Activated CD4-positive, CD25-positive, alpha-beta regulatory T cell treated with anti-CD3 and anti-CD28 coated beads, Interleukin-2, amount 50 U/mL, for 16 hours (primary cell): ENCODE measurements at regions not wholly inside any gene's neighbourhood (a gene's known extent, or its start where the extent isn't known, plus 50 kb on each side); places are given as distances from the start of the nearest gene placed in this dataset.

ENCODE experiments used
- DNase-seq: peaks from one replicate; pipeline ENCODE4 v3.0.0-alpha.2; 2020; ENCODE audit warnings: low read depth, low spot score

DNA sequence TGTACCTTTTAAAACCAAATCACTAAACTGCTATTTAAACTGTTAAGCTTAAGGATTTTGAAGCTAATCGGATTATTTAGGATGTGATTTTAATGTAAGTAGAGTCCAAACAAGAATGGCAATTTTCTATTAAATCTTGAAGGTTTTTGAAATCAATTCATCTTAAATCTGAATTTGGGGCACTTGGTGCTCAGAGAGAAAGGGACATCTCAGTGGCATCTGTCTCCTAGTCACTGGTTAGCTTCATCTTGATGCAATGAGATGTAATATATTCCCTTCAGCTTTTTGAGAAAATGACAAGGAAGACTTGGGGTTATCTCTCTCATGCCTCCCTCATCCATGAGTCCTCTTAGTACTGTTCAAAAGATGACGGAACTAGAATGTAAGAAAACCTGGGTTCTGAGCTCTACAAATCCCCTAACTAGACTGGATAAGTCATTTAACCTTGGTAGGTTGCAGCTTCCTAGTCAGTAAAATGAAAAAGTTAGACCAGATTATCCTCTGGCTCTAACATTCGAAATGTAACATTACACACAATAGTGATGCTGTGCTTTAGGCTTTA lies 198.5 kb upstream of the NEBL start:
- DNase-seq: no peak

DNA sequence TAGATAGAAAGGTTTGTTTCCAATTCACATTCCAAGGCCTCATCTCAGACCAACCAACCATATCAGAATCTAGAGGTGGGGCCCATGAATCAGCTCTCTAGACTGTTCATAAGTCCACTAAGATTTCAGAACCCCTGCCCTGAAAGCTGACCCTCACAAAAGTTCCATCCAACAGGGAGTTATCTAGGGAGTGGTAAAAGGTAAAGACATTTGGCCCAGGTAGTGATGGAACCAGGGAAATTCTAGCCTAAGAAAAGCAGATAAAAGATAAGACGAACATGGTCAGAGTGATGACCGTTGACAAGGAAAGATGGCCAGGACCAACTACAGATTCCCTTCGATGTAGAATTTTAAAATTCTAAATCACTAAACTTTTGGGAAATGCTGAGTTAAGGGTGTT lies 198.0 kb upstream of the NEBL start:
- no peak for DNase-seq

DNA sequence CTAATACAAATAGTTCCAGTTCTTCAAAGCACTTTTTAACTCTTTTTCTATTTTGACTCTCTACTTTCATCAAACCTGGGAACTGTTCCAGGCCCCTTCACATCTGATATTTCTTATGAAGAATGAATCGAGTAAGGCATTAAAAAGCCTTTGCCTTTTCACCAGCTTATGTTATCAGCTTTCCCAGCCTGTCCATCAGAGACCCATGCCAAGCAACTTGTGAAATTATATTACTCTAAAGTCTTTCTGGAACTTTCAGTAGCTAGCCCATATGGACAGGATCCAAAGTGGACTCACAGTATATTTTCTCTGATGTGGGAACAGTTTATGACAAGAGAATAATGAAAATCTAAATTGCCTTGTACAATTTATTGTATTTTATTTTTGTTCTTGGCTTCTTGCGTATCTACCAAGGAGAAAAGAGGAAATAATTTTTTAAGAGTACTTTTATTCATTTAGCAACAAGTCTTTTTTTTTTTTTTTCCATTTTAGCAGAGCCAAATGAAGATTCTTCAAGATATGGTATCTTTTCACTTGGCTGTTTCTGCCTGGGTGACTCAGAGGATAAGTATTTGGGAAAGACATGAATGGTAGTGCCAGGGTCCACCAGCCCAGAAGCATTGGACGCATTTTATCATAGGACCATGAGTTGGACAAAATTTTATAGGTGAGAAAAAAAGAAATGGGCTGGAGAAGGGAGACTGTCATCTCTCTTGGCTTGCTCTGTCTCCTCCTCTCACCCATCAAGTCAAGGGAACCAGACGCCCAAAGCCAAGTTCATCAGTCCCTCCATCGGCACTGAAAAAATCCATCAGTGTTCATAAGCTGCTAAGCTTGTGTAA lies 195.8 kb upstream of the NEBL start:
- DNase-seq: no peak

DNA sequence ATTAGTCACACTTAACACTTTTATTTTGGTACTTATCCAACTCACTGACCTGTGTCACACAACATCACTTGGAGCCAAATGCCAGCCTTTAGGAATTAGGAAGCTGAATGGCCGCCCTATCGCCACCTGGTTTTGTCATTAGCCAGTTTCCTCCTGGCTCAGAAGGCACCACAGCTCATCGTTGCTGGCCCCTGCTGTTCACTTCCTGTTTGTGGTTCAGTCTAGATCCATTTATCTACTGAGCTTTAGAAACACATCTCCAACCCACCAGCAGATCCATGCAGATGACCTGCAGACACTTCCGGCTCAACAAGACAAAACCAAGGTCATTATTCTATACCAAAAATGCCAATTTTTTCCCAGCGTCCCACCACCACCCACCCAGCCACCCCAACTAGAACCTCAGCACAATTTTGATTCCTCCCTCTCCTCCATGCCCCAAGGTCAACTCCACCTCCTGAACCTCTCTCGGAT lies 193.5 kb upstream of the NEBL start:
- no peak for DNase-seq

DNA sequence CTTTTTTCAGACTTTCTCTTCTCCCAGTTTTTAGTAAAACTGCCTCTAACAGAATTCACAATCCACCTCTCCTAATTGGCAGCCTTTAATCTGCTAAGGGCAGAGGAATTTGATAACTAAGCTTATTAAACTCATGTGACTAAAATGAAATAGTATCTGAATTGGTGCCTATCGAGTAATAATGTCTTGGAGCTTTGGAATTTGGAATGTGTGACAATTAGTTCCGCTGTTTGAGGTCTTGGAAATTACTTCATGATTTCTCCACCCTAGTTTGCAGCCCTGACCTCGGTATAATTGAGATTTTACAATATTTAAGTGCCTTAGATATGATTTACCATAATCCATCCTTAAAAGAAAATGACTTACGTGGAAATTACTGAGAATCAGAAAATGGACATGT lies 190.4 kb upstream of the NEBL start:
- no peak for DNase-seq

DNA sequence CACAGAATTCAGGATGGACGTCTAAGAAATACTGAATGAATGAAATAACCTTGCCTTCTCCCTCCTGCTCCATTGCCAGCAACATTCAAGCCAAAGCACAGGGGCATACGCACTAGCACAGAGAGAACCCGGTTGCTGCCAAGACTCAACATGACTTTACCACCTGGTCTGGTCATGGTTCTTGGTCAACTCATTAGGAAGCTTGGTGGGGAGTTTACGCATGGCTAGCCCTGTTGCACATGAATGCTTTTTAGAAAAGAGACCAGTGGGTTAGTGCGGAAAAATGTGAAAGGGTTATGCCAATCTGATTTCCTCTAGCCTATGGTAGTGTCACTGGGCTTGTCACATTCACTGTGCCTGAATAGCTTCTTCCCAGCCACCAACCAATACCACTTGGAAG lies 187.6 kb upstream of the NEBL start:
- DNase-seq: no peak

DNA sequence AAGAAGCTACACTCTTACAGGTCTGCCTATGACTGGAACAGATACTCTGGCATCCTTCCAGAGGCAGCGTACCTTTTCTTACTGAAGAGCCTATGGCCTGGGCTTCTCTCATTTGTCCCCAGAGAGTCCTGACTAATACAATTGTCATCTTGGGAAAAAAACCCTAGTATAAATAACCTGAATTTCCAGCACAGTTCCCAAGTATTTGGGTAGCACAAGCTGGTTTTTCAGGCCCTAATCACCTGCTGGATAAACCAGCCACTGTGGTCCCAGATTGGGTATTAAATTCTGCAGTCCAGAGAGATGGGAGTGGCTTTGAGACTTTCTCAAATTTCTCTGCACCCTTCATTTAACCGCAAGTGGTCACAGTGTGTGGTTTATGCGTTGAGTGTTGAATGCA lies 186.8 kb upstream of the NEBL start:
- no peak for DNase-seq

DNA sequence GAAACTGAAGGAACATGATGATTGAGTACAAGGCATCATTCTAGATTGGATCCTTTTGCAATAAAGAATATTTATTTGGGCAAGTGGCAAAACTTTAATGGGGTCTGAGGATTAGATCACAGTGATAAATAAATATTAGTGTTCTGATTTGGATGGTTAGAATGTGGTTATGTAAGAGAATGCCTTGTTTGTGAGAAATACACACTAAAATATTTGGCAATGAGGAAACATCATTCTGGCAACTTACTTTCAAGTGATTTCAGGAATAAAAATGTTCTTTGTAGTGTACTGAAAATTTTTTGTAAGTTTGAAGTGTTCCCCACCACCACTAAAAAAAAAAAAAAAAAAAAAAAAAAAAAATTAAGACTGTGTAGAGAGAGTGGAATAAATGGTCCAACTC lies 185.1 kb upstream of the NEBL start:
- DNase-seq: no peak

DNA sequence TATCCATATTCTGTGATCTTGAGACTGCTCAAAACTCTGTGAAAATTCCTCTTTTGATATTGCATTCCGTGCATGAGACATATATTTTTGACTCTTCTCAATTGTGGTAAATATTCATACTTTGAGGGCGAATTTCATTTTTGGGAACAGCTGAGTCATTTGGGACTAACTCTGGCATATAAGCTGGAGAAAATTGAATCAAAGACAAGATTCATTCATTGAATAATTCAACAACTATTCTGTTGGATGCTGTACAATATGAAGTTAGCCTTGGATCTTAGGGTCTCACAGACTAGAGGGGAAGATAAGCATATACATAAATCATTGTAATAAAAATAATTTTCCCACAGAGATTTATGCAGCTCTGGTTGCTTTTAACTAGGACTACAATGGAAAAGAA lies 183.2 kb upstream of the NEBL start:
- no peak for DNase-seq

DNA sequence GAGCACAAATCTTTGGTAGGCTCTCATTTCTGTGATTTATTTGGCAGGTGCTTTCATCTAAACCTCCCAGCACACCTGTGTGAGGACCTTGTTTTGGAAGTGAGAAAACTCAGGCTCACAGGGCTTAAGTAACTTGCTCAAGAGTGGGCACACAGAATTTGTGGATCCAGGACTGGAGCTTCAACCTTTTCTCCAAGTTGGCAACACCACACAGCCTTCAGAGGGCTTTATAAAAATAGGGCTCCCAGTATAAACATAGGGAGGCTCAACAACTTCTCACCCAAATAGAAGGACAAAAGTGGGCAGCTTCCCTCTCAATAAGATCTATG lies 182.2 kb upstream of the NEBL start:
- no peak for DNase-seq

DNA sequence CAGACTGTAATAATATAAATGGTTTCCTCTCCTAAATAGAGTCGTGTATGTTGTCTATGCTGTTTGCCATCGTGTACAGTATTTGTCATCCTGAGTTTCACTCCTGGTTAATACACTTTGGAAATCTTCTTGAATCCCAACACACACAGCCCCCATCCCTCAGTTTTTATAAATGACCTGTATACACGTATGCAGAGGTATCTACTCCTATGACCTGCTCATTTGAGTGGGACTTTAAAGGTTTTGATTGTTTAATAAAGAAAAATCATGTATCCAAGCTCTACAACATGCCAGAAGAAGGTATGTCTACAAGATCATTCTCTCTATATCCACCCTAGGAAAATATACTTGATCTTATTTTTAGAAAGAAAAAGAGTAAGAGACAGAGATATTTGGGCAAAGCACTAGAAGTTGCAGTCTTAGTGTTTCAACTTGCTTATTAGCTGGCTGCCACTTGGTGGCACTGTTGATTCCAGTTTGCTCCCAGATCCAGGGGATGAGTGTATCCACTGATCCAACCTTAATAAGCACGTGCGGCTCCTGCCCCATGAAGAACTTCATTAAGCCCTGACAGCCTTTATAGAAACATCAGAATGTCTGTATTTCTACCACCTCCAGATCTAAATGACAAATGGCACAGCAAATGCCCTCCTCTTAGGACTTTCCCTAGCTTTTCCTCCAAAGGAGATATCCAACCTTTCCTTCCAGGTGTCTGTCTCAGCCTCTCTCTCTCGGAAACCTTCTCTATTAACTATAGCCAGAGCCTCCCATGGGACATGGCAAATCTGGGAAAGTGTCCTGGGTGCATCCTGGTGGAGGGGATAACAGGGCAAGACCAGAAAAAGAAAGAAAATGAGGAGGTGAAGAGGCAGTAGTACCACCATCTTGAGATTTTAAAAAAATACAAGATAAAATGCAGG lies 181.6 kb upstream of the NEBL start:
- no peak for DNase-seq

DNA sequence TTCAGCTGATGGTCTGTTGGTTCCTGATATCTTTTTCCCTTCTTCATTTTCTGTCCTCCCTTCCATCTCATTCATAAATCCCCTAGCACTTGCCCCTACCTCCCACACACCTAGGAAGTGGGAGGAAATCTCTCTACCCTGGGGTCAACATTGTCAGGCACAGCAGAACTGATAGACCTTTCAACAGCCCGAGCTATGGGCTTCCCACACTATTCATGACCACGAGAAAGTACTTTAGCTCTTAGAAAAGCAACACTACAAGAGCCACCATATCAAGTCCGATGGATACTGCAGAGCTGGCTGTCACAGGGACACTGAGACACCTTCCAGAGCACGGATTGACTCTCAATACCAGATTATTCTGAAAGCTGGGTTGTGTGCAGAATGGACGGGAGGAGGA lies 180.6 kb upstream of the NEBL start:
- no peak for DNase-seq

DNA sequence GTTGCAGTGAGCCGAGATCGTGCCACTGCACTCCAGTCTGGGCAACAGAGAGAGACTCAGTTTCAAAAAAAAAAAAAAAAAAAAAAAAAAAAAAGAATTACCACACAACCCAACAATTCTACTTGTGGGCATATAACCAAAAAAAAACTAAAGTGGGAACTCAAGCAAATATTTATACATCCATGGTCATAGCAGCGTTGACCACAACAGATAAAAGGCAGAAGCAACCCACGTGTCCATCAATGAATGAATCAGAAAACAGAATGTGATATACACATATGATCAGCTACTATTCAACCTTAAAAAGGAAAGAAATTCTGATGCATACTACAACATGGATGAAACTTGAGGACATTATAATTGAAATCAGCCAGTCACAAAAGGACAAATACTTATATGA lies 179.3 kb upstream of the NEBL start:
- no peak for DNase-seq

DNA sequence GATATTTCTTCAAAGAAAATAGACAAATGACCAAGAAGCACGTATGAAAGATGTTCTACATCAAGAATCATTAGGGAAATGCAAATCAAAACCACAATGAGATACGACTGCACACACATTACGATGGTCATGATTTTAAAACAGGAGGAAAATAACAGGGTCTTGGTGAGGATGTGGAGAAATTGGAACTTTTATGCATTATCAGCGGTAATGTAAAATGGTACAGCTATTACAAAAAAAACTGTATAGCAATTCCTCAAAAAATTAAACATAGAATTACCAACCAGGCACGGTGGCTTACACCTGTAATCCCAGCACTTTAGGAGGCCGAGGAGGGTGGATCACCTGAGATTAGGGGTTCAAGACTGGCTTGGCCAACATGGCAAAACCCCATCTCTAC lies 178.8 kb upstream of the NEBL start:
- DNase-seq: no peak

DNA sequence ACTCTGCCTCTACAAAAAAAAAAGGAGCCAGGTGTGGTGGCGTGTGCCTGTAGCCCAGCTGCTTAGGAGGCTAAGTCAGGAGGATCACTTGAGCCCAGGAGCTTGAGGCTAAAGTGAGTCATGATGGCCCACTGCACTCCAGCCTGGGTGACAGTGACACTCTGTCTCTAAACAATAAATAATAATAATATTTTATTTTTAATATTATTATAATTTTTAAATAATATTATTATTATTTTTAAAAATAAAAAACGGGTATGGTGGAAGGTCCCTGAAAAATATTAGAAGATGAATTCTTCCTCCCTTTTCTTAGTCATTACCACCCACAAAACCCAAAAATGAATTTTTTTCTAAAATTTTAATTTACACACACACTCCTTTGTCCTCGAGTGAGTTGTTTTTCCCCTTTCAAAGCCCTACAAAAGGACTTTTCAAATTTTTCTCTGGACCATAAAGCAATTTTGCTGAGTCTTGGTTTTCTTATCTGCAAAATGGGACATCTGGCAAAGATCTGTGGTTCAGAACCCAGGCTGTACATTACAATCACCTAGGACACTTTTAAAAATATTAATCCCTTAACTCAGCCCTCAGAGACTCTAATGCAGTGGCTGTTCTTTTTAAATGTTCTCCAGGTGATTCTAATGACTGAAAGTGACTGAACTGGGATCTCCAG lies 174.0 kb upstream of the NEBL start:
- DNase-seq: no peak

DNA sequence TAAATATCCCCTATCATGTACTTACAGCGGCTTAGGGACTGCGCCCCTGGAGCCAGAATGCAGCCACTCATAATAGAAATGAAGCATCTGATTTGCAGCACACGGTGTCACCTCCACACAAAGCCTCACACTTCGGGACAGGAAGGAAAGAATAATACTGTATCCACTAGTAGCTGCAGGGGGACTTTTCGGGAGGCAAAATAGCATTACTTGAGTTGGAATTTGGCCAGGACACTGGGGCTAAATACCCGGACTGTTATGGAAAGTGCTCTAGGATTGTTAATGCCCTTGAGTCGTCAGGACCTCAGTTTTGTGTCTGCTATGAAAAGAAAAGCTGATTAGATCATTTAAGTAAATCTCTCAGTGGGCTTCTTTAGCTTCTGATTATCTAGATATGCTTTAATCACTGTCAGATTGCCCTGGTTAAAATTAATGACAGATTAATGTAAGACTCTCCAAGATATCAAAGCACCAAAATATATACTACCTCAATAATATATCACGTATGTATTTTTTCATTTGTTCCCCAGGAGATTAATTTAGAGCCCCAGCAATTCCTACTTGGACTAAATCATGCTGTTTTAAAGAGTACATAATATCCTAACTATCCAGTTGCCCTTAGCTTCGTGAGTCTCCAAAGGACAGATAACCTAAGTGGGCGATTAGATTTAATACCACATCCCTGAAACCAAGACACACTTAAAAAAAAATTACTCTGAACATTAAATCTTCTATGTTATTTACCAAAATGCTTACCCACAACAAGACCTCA lies 173.0 kb upstream of the NEBL start:
- DNase-seq: no peak

DNA sequence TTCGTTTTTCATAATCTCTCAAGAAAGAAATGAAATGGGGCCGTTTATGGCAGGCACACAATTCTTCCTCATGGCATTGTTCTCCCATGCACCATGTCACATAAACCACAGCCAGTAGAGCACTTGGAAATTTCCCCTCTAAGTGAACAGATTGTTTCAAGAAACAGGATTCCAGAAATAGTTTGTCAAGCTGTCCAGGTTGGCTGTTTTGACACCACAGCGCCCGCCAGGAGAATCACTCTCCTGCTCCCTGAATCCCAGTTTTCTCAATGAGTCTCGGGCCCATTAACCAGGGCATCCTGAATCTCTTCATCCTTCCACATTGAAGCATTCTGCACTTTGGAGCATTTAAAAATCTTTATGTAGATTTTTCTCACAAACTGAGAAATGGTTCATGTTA lies 172.2 kb upstream of the NEBL start:
- no peak for DNase-seq

DNA sequence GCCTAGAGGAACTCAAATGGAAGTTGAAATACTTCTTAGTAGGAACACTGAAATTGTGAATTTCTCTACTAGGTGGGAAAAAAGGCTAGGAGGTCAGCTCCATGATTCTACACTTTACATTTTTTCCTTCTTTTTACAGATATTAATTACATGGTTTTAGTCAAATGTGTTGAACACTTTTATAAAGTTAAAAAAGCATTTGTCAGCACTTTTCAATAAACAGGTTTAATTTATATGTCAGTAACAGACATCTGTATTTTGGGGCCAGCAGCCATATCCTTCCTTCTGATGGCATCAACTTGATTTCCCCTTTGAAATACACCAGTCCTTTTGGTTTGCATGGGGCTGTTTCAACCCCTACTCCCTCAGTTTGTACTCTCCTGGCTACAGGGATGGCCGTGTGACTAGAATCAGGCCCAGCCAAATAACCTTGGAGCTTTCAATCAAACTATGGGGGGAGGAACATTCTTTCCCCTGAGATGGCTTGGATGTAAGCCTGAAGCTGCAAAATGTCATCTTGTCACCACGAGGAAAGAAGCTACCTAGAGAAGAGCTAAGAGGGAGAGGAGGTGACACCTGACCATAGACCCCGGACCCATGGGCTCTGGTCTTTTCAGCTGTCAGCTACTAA lies 171.0 kb upstream of the NEBL start:
- DNase-seq: no peak

DNA sequence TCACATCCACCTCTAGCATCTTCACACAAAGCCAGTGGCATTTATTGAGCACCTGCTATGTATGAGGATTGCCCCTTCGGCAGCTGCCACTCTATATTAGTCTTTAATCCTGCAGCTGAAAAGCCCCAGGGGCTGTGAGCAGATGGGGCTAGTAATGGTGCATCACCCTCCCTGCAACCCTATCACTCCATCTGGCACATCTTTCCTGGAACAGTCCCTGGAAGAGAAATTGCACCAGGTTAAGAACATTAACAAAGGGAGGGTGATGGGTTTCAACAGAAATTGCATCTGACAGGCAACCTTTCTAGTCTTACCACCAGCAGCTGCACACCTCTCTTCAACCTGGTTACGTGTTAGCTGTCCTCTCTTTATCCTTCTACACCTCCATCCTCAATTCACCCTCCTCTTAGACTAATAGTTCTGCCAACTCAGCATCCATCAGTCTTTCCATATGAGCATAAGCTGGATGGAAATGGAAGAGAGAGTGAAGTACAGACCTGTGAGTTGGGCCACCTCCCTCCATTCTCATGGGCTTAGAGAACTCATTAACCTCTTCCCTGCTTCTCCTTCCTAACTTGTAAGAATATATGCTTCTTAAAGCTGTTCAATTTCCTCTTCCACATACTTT lies 168.6 kb upstream of the NEBL start:
- no peak for DNase-seq

DNA sequence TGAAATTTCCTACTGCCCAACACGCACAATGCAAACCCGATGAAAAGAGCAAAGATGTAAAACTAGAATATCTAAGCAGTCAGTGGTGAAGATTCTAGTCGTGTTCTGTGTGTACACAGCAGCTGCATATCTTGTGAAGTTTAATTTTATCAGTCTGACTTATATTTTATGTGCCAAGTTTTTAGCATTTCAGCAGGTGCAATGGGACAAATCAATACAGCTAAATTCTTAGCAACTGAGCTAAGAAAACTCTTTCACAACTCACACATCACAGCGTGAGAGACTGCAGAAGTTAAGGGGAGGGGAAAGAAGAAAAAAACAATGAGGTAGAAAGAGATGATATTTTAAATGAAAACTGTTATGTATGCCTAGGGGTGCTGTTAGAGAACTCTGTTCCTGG lies 164.9 kb upstream of the NEBL start:
- no peak for DNase-seq
